Left lung (tissue), 4 donors: ENCODE measurements at regions not wholly inside any gene's neighbourhood (a gene's known extent, or its start where the extent isn't known, plus 50 kb on each side); places are given as distances from the start of the nearest gene placed in this dataset.
"Not testable (repeated sequence)": the region's sequence is repeated elsewhere in the genome, so short reads cannot be mapped to it uniquely, and the experiment has no call there.

Experiments
- ATAC-seq: fragments of 200-7000 bp; cut with Tn5 transposase; one replicate; pipeline ENCODE4 v1.9.1; 2020; ENCODE audit warnings: moderate library complexity
- DNase-seq, 4 donors: peaks; one replicate each; pipeline ENCODE4 v3.0.0-alpha.2; 2013 to 2020
- H3K27ac ChIP-seq, 2 donors: fragments of 200-600 bp; sonication (generic) in 1 of 2; one replicate each; pipeline versions ENCODE4 v1.5.0 to v1.8.0; 2020 to 2021
- H3K27me3 ChIP-seq, 2 donors: fragments of 200-600 bp; sonication (generic) in 1 of 2; one replicate each; pipeline versions ENCODE4 v1.5.0 to v1.8.0; 2020 to 2021
- H3K36me3 ChIP-seq, 2 donors: fragments of 200-600 bp; sonication (generic) in 1 of 2; one replicate each; pipeline versions ENCODE4 v1.5.0 to v1.8.0; 2020 to 2021
- H3K4me1 ChIP-seq, 2 donors: fragments of 200-600 bp; one replicate each; pipeline ENCODE4 v1.8.0; 2021
- H3K4me3 ChIP-seq, 2 donors: fragments of 200-600 bp; sonication (generic) in 1 of 2; one replicate each; pipeline versions ENCODE4 v1.5.0 to v1.8.0; 2020 to 2021; ENCODE audit warnings: mild to moderate bottlenecking in 1 of 2
- H3K9me3 ChIP-seq, 2 donors: fragments of 200-600 bp; sonication (generic) in 1 of 2; one replicate each; pipeline versions ENCODE4 v1.5.0 to v1.8.0; 2020 to 2021
- intact Hi-C, 2 donors: fragments of 100-400 bp; cut with DNase I; formaldehyde crosslinking; loops; one replicate each; pipeline versions ENCODE4 v1.11.2 to v1.14.2; 2022
- TF ChIP-seq, protein P1 (sequence below), 2 donors: fragments of 200-600 bp; sonication (generic) in 1 of 2; IDR thresholded peaks; one replicate each; pipeline versions ENCODE4 v1.5.0 to v1.8.0; 2021; ENCODE audit warnings: antibody characterized with exemption in 2 of 2
- donor health status: DM: no; HTN: yes; CAD: no.
- donor health status: DM: no; HTN: no; CAD: no.

GRCh38 chr7:52565974-52566373 is 469.5 kb upstream of the POM121L12 start:
- Histone ChIP-seq H3K9me3 (no peaks in the 10 kb centered on the region), H3K36me3 (no peaks in the 10 kb centered on the region), H3K4me1 (no peaks in the 10 kb centered on the region), H3K4me3 (no peak overlapping the region), H3K27ac (no peak overlapping the region), H3K27me3 (no peaks in the 10 kb centered on the region)
- no peak for ATAC-seq
- TF ChIP-seq, protein P1, sequence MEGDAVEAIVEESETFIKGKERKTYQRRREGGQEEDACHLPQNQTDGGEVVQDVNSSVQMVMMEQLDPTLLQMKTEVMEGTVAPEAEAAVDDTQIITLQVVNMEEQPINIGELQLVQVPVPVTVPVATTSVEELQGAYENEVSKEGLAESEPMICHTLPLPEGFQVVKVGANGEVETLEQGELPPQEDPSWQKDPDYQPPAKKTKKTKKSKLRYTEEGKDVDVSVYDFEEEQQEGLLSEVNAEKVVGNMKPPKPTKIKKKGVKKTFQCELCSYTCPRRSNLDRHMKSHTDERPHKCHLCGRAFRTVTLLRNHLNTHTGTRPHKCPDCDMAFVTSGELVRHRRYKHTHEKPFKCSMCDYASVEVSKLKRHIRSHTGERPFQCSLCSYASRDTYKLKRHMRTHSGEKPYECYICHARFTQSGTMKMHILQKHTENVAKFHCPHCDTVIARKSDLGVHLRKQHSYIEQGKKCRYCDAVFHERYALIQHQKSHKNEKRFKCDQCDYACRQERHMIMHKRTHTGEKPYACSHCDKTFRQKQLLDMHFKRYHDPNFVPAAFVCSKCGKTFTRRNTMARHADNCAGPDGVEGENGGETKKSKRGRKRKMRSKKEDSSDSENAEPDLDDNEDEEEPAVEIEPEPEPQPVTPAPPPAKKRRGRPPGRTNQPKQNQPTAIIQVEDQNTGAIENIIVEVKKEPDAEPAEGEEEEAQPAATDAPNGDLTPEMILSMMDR (IDR thresholded peaks at IDR 0.05), result no peak
- intact Hi-C loops, result no loop called here
- no peak for DNase-seq

GRCh38 chr7:52555805-52556204 is 479.6 kb upstream of the POM121L12 start:
- no peaks in the 10 kb centered on the region for H3K9me3 ChIP-seq
- H3K4me1 ChIP-seq, result no peaks in the 10 kb centered on the region
- DNase-seq, result peak in 1 of 4 donors; percentile 18
- H3K4me3 ChIP-seq, result no peak overlapping the region
- H3K36me3 ChIP-seq, result no peaks in the 10 kb centered on the region
- H3K27ac ChIP-seq, result no peak overlapping the region
- ATAC-seq, result no peak
- TF ChIP-seq, protein P1 (IDR thresholded peaks at IDR 0.05), result no peak
- intact Hi-C loops, result no loop called here
- H3K27me3 ChIP-seq, result no peaks in the 10 kb centered on the region

DNA sequence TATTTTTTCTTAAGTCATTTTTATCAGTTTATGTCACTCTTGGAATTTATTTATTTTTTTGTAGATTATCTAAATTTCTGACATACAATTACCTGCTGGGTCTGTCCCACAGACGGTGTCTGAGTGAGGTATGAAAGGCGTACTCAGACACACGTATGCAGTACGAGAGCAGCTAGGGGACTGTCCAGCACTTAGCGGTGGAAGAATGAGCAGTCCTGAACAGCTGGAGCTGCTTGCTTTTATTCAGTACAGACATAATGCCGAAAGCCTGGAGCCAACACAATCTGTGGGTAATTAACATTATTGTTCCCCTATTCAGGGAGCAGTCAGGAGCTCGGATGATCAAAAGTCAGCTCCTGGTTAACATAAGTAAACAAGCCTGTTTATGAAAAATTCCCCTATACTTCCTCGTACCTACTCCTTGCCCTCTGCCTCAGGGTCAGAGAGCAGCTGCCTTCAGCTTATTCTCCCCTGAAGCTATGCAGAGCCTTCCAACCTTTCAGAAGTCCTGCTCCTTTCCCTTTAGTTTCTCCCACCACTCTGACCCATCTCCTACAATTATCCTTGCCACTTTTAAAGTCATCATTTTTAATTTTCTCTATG is 488.0 kb upstream of the POM121L12 start:
- no peaks in the 10 kb centered on the region for H3K4me1 ChIP-seq
- no peak overlapping the region for H3K4me3 ChIP-seq
- H3K27ac ChIP-seq, result no peak overlapping the region
- DNase-seq, result no peak
- TF ChIP-seq, protein P1 (IDR thresholded peaks at IDR 0.05), result no peak
- intact Hi-C loops, result no loop called here
- ATAC-seq, result no peak
- no peaks in the 10 kb centered on the region for H3K36me3 ChIP-seq
- H3K27me3 ChIP-seq, result no peaks in the 10 kb centered on the region
- no peaks in the 10 kb centered on the region for H3K9me3 ChIP-seq

GRCh38 chr7:52541198-52541765 is 494.2 kb upstream of the POM121L12 start:
- H3K4me3 ChIP-seq, H3K36me3 ChIP-seq, H3K4me1 ChIP-seq, intact Hi-C loops, DNase-seq, ATAC-seq, H3K27ac ChIP-seq, H3K27me3 ChIP-seq, H3K9me3 ChIP-seq: not testable (repeated sequence)

DNA sequence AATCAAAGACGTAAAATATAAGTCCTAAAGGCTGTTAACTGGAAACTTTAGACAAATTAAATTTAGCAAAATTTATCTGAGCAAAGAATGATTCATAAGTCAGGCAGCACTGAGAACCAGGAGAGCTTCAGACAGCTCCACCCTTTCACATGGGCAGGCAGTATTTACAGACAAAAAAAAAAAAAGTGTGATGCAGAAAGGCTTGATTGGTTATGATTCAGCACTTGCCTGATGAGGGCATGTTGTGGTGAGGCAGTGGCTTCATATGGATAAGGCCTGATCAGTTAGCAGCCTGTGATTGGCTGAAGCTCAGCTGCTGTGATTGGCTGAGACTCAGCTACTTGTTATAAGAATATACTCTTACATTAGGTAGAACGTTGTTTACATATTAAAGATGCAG is 495.4 kb upstream of the POM121L12 start:
- Histone ChIP-seq H3K4me3 (no peak overlapping the region), H3K9me3 (peaks cover 0 to 2% of the 10 kb centered on the region in 2 donors), H3K27me3 (no peaks in the 10 kb centered on the region), H3K4me1 (no peaks in the 10 kb centered on the region), H3K27ac (no peak overlapping the region), H3K36me3 (no peaks in the 10 kb centered on the region)
- intact Hi-C loops, result no loop called here
- DNase-seq (no peak), ATAC-seq (peak; percentile 43)
- TF ChIP-seq, protein P1 (IDR thresholded peaks at IDR 0.05), result no peak

GRCh38 chr7:52539414-52539813 is 496.0 kb upstream of the POM121L12 start:
- ATAC-seq, result no peak
- TF ChIP-seq, protein P1 (IDR thresholded peaks at IDR 0.05), result no peak

More at GRCh38 chr7:52539414-52539813, 496.0 kb upstream of the POM121L12 start:
- H3K4me1 ChIP-seq, result no peaks in the 10 kb centered on the region
- DNase-seq, result no peak
- intact Hi-C loops, result no loop called here
- H3K36me3 ChIP-seq, result no peaks in the 10 kb centered on the region
- H3K27ac ChIP-seq, result no peak overlapping the region
- no peak overlapping the region for H3K4me3 ChIP-seq
- peaks cover 0 to 2% of the 10 kb centered on the region in 2 donors for H3K9me3 ChIP-seq
- H3K27me3 ChIP-seq, result no peaks in the 10 kb centered on the region
